Ovary (tissue), 3 donors: ENCODE measurements at regions not wholly inside any gene's neighbourhood (a gene's known extent, or its start where the extent isn't known, plus 50 kb on each side); places are given as distances from the start of the nearest gene placed in this dataset.

ENCODE experiments used
- CTCF ChIP-seq, 3 donors: fragments of 450-650 bp in 2 of 3; fragments of 200-600 bp in 1 of 3; IDR thresholded peaks; one replicate each; pipeline versions ENCODE4 v1.5.1 to v1.8.0; 2016 to 2022; ENCODE audit warnings: antibody characterized with exemption in 3 of 3, mild to moderate bottlenecking in 1 of 3
- EP300 ChIP-seq: sonication (generic); formaldehyde crosslinking; IDR thresholded peaks from one replicate; pipeline ENCODE4 v1.6.1; 2017; ENCODE audit warnings: antibody characterized with exemption
- POLR2A ChIP-seq: fragments of 450-650 bp; IDR thresholded peaks from one replicate; pipeline ENCODE4 v1.6.1; 2017; ENCODE audit warnings: antibody characterized with exemption, mild to moderate bottlenecking, moderate library complexity
- donor health status: DM: no; HTN: no; CAD: no.

- no peak for TF ChIP-seq POLR2A
- no peak for TF ChIP-seq CTCF (IDR thresholded peaks at IDR 0.05)
- TF ChIP-seq EP300, result no peak
Measured at GRCh38 chr11:15483205-15483604, 368.5 kb downstream of the INSC start.
